DND-41 (cell line): ENCODE measurements at regions not wholly inside any gene's neighbourhood (a gene's known extent, or its start where the extent isn't known, plus 50 kb on each side); places are given as distances from the start of the nearest gene placed in this dataset.

ENCODE experiments used
- ATAC-seq: fragments of 200-7000 bp; cut with Tn5 transposase; 3 replicates; pipeline ENCODE4 v1.9.1; 2021; ENCODE audit warnings: low read depth; ENCODE audit not compliant: insufficient read depth
- DNase-seq: peaks from one replicate; pipeline ENCODE4 v3.0.0-alpha.2; 2020
- H2AFZ ChIP-seq: 2 replicates; pipeline ENCODE4 v1.6.0; 2012; ENCODE audit warnings: low read depth, low read length
- H3K27ac ChIP-seq: 2 replicates; pipeline ENCODE4 v1.5.1; 2012; ENCODE audit warnings: low read length, inconsistent platforms
- H3K27me3 ChIP-seq: fragments of 200-600 bp; sonication (generic); 2 replicates; pipeline ENCODE4 v1.6.0; 2012; ENCODE audit warnings: low read length, mild to moderate bottlenecking, inconsistent platforms; ENCODE audit not compliant: insufficient read depth, poor library complexity
- H3K36me3 ChIP-seq: 2 replicates; pipeline ENCODE4 v1.5.1; 2012; ENCODE audit warnings: low read length, inconsistent platforms; ENCODE audit not compliant: insufficient read depth
- H3K4me1 ChIP-seq: 2 replicates; pipeline ENCODE4 v1.5.1; 2012; ENCODE audit warnings: mild to moderate bottlenecking, low read length; ENCODE audit not compliant: insufficient read depth
- H3K4me2 ChIP-seq: 2 replicates; pipeline ENCODE4 v1.6.0; 2012; ENCODE audit warnings: mild to moderate bottlenecking, moderate library complexity, low read length, inconsistent platforms; ENCODE audit not compliant: insufficient read depth
- H3K4me3 ChIP-seq, 2 experiments: fragments of 200-600 bp in 1 of 2; shearing (Covaris generic) in 1 of 2; 2 replicates each; pipeline ENCODE4 v1.5.1; 2012 to 2016; ENCODE audit warnings: inconsistent platforms in 2 of 2, low read length in 2 of 2, mild to moderate bottlenecking in 2 of 2, low read depth in 1 of 2, moderate library complexity in 1 of 2
- H3K79me2 ChIP-seq: 2 replicates; pipeline ENCODE4 v1.6.0; 2012; ENCODE audit warnings: low read length, inconsistent platforms; ENCODE audit not compliant: insufficient read depth
- H3K9ac ChIP-seq: 2 replicates; pipeline ENCODE4 v1.6.0; 2012; ENCODE audit warnings: low read depth, mild to moderate bottlenecking, inconsistent platforms, low read length, moderate library complexity
- H3K9me3 ChIP-seq: 2 replicates; pipeline ENCODE4 v1.5.1; 2012; ENCODE audit warnings: low read length, moderate library complexity, mild to moderate bottlenecking, inconsistent platforms; ENCODE audit not compliant: insufficient read depth, severe bottlenecking
- H4K20me1 ChIP-seq: 2 replicates; pipeline ENCODE4 v1.6.0; 2012; ENCODE audit warnings: low read length; ENCODE audit not compliant: insufficient read depth
- CTCF ChIP-seq: IDR thresholded peaks from 2 replicates; pipeline ENCODE4 v1.5.1; 2012; ENCODE audit warnings: borderline replicate concordance, low read length, moderate library complexity, mild to moderate bottlenecking; ENCODE audit not compliant: poor library complexity, severe bottlenecking; ENCODE audit errors: extremely low read depth
- EZH2 ChIP-seq: IDR thresholded peaks from 3 replicates; pipeline ENCODE4 v1.6.1; 2012; ENCODE audit warnings: borderline replicate concordance, low read depth, mild to moderate bottlenecking, moderate library complexity, low read length, inconsistent platforms; ENCODE audit not compliant: severe bottlenecking

- ATAC-seq (no peak), DNase-seq (no peak)
- Histone ChIP-seq H3K4me3 (no peak overlapping the region), H3K9ac (no peak overlapping the region), H3K4me2 (no peak overlapping the region), H3K79me2 (no peaks in the 10 kb centered on the region), H3K9me3 (no peaks in the 10 kb centered on the region), H3K27ac (no peak overlapping the region), H3K4me1 (no peaks in the 10 kb centered on the region), H3K36me3 (no peaks in the 10 kb centered on the region), H2AFZ (no peak overlapping the region), H4K20me1 (no peaks in the 10 kb centered on the region), H3K27me3 (no peaks in the 10 kb centered on the region)
- TF ChIP-seq EZH2 (no peak), CTCF (no peak)
Observed at GRCh38 chr13:87607266-87607665, 63.9 kb upstream of the SLITRK5 start.

DNA sequence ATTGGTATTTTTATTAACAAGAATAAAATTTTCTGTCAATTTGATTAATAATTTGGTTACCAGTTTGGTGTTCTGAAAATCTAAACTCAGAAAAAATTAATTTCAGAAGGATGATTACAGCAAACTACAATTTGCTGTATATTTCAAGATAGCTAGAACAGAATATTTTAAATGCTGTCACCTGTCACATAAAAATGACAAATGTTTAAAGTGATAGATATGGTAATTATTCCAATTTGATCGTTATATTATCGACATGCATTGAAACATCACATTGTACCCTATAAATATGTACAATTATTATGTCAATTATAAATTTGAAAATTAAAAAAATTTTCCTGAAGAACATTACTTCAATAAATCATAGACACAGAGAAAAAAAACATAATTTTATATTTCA is 56.9 kb upstream of the SLITRK5 start:
- no peak overlapping the region for H3K4me2 ChIP-seq
- no peak overlapping the region for H3K27ac ChIP-seq
- no peaks in the 10 kb centered on the region for H3K4me1 ChIP-seq
- no peak for TF ChIP-seq CTCF
- no peak for TF ChIP-seq EZH2
- H3K79me2 ChIP-seq, result no peaks in the 10 kb centered on the region
- no peaks in the 10 kb centered on the region for H3K36me3 ChIP-seq
- ATAC-seq, result no peak
- H4K20me1 ChIP-seq, result no peaks in the 10 kb centered on the region
- H3K9me3 ChIP-seq, result no peaks in the 10 kb centered on the region
- H2AFZ ChIP-seq, result no peak overlapping the region
- H3K4me3 ChIP-seq, result no peak overlapping the region
- no peaks in the 10 kb centered on the region for H3K27me3 ChIP-seq
- no peak overlapping the region for H3K9ac ChIP-seq
- DNase-seq, result no peak
